Hepatocyte (in vitro differentiated cells): ENCODE measurements at regions not wholly inside any gene's neighbourhood (a gene's known extent, or its start where the extent isn't known, plus 50 kb on each side); places are given as distances from the start of the nearest gene placed in this dataset. TPM values are rescaled to one million over a fixed set of nuclear protein-coding genes. Genes with fewer than 3 reads are reported as not detected.

Experiments used
- DNase-seq: peaks from one replicate; pipeline ENCODE4 v3.0.0-alpha.2; 2016; ENCODE audit warnings: low spot score
- H2AFZ ChIP-seq: fragments of 200-600 bp; sonication (generic); 2 replicates; pipeline ENCODE4 v1.6.0; 2016; ENCODE audit warnings: antibody characterized with exemption, mild to moderate bottlenecking
- H3K27ac ChIP-seq: fragments of 200-600 bp; sonication (generic); 2 replicates; pipeline ENCODE4 v1.5.1; 2016; ENCODE audit warnings: mild to moderate bottlenecking
- H3K27me3 ChIP-seq: fragments of 200-600 bp; sonication (generic); 2 replicates; pipeline ENCODE4 v1.6.1; 2016
- H3K36me3 ChIP-seq: fragments of 200-600 bp; sonication (generic); replicated peaks from 2 replicates; pipeline ENCODE4 v1.5.1; 2016; ENCODE audit warnings: low read depth; ENCODE audit not compliant: insufficient read depth
- H3K4me1 ChIP-seq: fragments of 200-600 bp; sonication (generic); 2 replicates; pipeline ENCODE4 v1.5.1; 2016; ENCODE audit warnings: mild to moderate bottlenecking, moderate library complexity; ENCODE audit not compliant: insufficient read depth
- H3K4me2 ChIP-seq: fragments of 200-600 bp; sonication (generic); 2 replicates; pipeline ENCODE4 v1.6.0; 2016
- H3K4me3 ChIP-seq: fragments of 200-600 bp; sonication (generic); 2 replicates; pipeline ENCODE4 v1.5.1; 2016; ENCODE audit warnings: mild to moderate bottlenecking
- H3K79me2 ChIP-seq: fragments of 200-600 bp; sonication (generic); 2 replicates; pipeline ENCODE4 v1.6.0; 2017; ENCODE audit warnings: mild to moderate bottlenecking
- H3K9me2 ChIP-seq: fragments of 200-600 bp; sonication (generic); replicated peaks from 2 replicates; pipeline ENCODE4 v1.6.0; 2017; ENCODE audit warnings: mild to moderate bottlenecking; ENCODE audit not compliant: insufficient read depth
- H3K9me3 ChIP-seq: fragments of 200-600 bp; sonication (generic); 2 replicates; pipeline ENCODE4 v1.5.1; 2016; ENCODE audit warnings: low read depth, mild to moderate bottlenecking
- H4K20me1 ChIP-seq: fragments of 200-600 bp; sonication (generic); 2 replicates; pipeline ENCODE4 v1.6.0; 2016; ENCODE audit warnings: mild to moderate bottlenecking; ENCODE audit not compliant: insufficient read depth, poor library complexity, severe bottlenecking
- EZH2 ChIP-seq: fragments of 200-600 bp; sonication (generic); IDR thresholded peaks from 2 replicates; pipeline ENCODE4 v1.6.1; 2016; ENCODE audit warnings: antibody characterized with exemption, mild to moderate bottlenecking, borderline replicate concordance
- EZH2phosphoT487 ChIP-seq: fragments of 200-600 bp; sonication (generic); IDR thresholded peaks from one replicate; pipeline ENCODE4 v1.6.1; 2018; ENCODE audit warnings: antibody characterized with exemption, mild to moderate bottlenecking, low read depth, moderate library complexity; ENCODE audit not compliant: unreplicated experiment, severe bottlenecking
- WGBS: methylation state at CpG from one replicate; pipeline ENCODE4 v1.1.6; 2016; ENCODE audit warnings: low lambda C conversion rate; ENCODE audit errors: missing lambda C conversion rate; 5-methylcytosine and 5-hydroxymethylcytosine counted together
- small RNA-seq: library from RNA; depleted of rRNA; stranded (forward); fragments of <200 nt; gene quantifications from one replicate; pipeline ENCODE3, GENCODE V24; 2014
- TF ChIP-seq, protein P1 (sequence below): fragments of 200-600 bp; sonication (generic); IDR thresholded peaks from 2 replicates; pipeline ENCODE4 v1.5.1; 2016; ENCODE audit warnings: antibody characterized with exemption, mild to moderate bottlenecking; ENCODE audit not compliant: poor library complexity

DNA sequence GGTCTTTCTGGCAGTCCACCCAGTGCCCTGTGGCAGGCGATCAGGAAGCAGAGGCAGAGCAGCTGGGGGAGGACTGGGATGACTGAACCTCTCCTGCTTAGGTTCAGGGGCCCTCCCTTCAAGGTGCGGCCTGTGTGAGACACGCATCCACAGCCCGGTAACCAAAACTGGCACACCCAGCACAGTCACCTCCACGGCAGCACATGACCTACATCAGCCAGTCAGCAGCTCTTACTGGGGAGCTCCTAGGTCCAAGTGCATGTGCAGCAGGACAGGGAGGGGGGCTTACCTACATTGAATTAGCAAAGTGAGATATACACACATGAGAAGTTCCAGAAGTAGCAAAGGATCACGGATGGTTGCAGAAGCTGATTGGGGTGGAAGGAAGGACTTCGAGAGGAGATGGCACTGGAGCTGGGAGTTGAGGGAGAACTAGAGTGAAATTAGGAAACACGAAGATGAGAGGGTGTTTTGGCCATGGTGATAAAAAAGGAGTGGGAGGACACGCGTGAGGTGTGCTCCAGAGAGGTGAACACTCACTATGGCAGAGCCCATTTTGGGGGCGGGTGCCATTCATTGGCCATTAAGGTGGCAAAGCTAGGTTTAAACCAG lies 51.4 kb upstream of the IRF2BP2 start:
- no peaks in the 10 kb centered on the region for H3K9me3 ChIP-seq
- H3K4me1 ChIP-seq = peaks cover 14% of the 10 kb centered on the region
- no peaks in the 10 kb centered on the region for H4K20me1 ChIP-seq
- no peak overlapping the region for H3K4me3 ChIP-seq
- TF ChIP-seq EZH2phosphoT487 (no peak), EZH2 (no peak)
- TF ChIP-seq, protein P1, sequence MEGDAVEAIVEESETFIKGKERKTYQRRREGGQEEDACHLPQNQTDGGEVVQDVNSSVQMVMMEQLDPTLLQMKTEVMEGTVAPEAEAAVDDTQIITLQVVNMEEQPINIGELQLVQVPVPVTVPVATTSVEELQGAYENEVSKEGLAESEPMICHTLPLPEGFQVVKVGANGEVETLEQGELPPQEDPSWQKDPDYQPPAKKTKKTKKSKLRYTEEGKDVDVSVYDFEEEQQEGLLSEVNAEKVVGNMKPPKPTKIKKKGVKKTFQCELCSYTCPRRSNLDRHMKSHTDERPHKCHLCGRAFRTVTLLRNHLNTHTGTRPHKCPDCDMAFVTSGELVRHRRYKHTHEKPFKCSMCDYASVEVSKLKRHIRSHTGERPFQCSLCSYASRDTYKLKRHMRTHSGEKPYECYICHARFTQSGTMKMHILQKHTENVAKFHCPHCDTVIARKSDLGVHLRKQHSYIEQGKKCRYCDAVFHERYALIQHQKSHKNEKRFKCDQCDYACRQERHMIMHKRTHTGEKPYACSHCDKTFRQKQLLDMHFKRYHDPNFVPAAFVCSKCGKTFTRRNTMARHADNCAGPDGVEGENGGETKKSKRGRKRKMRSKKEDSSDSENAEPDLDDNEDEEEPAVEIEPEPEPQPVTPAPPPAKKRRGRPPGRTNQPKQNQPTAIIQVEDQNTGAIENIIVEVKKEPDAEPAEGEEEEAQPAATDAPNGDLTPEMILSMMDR = no peak
- 98% methylated on average over 11 of the region's 11 CpGs for WGBS
- DNase-seq = no peak
- H3K9me2 ChIP-seq = no peaks in the 10 kb centered on the region
- no peaks in the 10 kb centered on the region for H3K79me2 ChIP-seq
- no peaks in the 10 kb centered on the region for H3K27me3 ChIP-seq
- H3K4me2 ChIP-seq = no peak overlapping the region
- no peak overlapping the region for H2AFZ ChIP-seq
- no peak overlapping the region for H3K27ac ChIP-seq
- H3K36me3 ChIP-seq = no peaks in the 10 kb centered on the region

DNA sequence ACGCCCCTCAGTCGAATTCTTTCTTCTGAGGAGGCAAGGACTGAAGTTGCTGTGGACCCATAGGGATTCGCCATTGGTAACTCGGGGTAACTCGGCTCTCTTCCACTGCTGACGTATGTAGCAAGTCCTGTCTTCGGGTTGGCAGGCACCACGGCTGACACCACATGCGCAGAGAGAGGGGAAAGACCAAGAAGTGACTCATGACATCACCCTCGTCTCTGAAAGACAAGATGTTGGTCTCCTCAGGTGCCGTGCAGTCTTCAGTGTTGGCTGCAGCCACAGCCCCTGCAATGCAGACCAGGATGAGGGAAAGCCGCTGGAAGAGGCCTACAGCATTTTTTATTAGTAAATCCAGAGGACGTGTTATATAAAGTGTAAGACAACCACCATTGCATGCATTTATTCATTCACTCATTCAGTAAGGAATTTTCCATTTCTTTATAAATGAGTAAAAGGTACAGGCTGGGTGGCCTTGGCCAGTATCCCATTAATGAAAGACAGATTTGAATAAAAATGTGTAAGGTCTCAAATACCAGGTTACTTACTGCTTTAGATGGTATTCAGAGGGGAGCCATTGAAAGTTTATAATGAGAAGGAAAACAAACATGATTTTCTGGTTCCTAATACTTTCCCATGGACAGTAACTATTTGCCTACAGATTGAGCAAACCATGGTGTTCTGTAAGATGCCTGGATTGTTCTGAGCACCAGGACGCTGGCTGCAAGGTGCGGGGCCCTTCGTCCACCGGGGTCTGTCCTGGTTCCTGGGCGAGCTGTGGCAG lies 50.7 kb upstream of the IRF2BP2 start:
- Histone ChIP-seq H3K9me2 (no peaks in the 10 kb centered on the region), H3K4me2 (no peak overlapping the region), H4K20me1 (no peaks in the 10 kb centered on the region), H3K27ac (peak overlapping the region; percentile 43), H3K4me1 (peaks cover 15% of the 10 kb centered on the region), H2AFZ (no peak overlapping the region), H3K9me3 (no peaks in the 10 kb centered on the region), H3K27me3 (no peaks in the 10 kb centered on the region), H3K79me2 (no peaks in the 10 kb centered on the region), H3K4me3 (no peak overlapping the region), H3K36me3 (no peaks in the 10 kb centered on the region)
- WGBS = 92% methylated on average over 18 of the region's 18 CpGs
- no peak for DNase-seq
- TF ChIP-seq EZH2 (no peak), EZH2phosphoT487 (no peak)
- TF ChIP-seq, protein P1 = no peak

Small RNA genes lying in the stretch of these regions (small RNA-seq; reads per million reads assigned to genes)
- not detected for gene RNY4P16
